Mesothelial cell of epicardium (in vitro differentiated cells): ENCODE measurements at regions not wholly inside any gene's neighbourhood (a gene's known extent, or its start where the extent isn't known, plus 50 kb on each side); places are given as distances from the start of the nearest gene placed in this dataset.

Experiments
- DNase-seq, 2 experiments: peaks; one replicate each; pipeline ENCODE4 v3.0.0; 2021; ENCODE audit warnings: low spot score in 2 of 2; ENCODE audit not compliant: unreplicated experiment in 2 of 2
- H3K27ac Mint-ChIP-seq: 2 replicates; pipeline ENCODE4 v1.8.0; 2021; ENCODE audit warnings: mixed read lengths
- H3K27me3 Mint-ChIP-seq: 2 replicates; pipeline ENCODE4 v1.8.0; 2021; ENCODE audit warnings: low read depth, mixed read lengths
- H3K36me3 Mint-ChIP-seq: 2 replicates; pipeline ENCODE4 v1.8.0; 2021; ENCODE audit warnings: mixed read lengths
- H3K4me1 Mint-ChIP-seq: 2 replicates; pipeline ENCODE4 v1.8.0; 2021; ENCODE audit warnings: mixed read lengths
- H3K4me3 Mint-ChIP-seq: 2 replicates; pipeline ENCODE4 v1.8.0; 2021; ENCODE audit warnings: mild to moderate bottlenecking, moderate library complexity, mixed read lengths
- H3K9me3 Mint-ChIP-seq: 2 replicates; pipeline ENCODE4 v1.8.0; 2021; ENCODE audit warnings: mixed read lengths
- CTCF ChIP-seq: fragments of 200-600 bp; sonication (generic); IDR thresholded peaks from one replicate; pipeline ENCODE4 v1.5.0; 2021; ENCODE audit warnings: antibody characterized with exemption; ENCODE audit not compliant: unreplicated experiment

- no peaks in the 10 kb centered on the region for H3K9me3 Mint-ChIP-seq
- H3K4me3 Mint-ChIP-seq, result no peak overlapping the region
- peaks cover 11% of the 10 kb centered on the region for H3K4me1 Mint-ChIP-seq
- H3K27me3 Mint-ChIP-seq, result no peaks in the 10 kb centered on the region
- no peaks in the 10 kb centered on the region for H3K36me3 Mint-ChIP-seq
- H3K27ac Mint-ChIP-seq, result no peak overlapping the region
- no peak for DNase-seq
- no peak for TF ChIP-seq CTCF
Measured at GRCh38 chr15:68506071-68506470, 72.7 kb upstream of the CORO2B start.

- no peak overlapping the region for H3K4me3 Mint-ChIP-seq
- no peak for TF ChIP-seq CTCF
- H3K4me1 Mint-ChIP-seq, result peaks cover 18% of the 10 kb centered on the region
- no peaks in the 10 kb centered on the region for H3K9me3 Mint-ChIP-seq
- H3K27ac Mint-ChIP-seq, result no peak overlapping the region
- no peak for DNase-seq
- H3K36me3 Mint-ChIP-seq, result no peaks in the 10 kb centered on the region
- H3K27me3 Mint-ChIP-seq, result no peaks in the 10 kb centered on the region
Measured at GRCh38 chr15:68507447-68507846, 71.3 kb upstream of the CORO2B start.

GRCh38 chr15:68508485-68509189 is 70.2 kb upstream of the CORO2B start:
- Mint-ChIP-seq H3K36me3 (peaks cover 2% of the 10 kb centered on the region), H3K27me3 (no peaks in the 10 kb centered on the region), H3K27ac (no peak overlapping the region), H3K4me1 (peaks cover 18% of the 10 kb centered on the region), H3K4me3 (no peak overlapping the region), H3K9me3 (peaks cover 7% of the 10 kb centered on the region)
- no peak for TF ChIP-seq CTCF
- no peak for DNase-seq

GRCh38 chr15:68510558-68510957 is 68.2 kb upstream of the CORO2B start:
- Mint-ChIP-seq H3K4me1 (peaks cover 10% of the 10 kb centered on the region), H3K27ac (no peak overlapping the region)
- no peak for DNase-seq

GRCh38 chr15:68511073-68511991 is 67.5 kb upstream of the CORO2B start:
- no peaks in the 10 kb centered on the region for H3K27me3 Mint-ChIP-seq
- no peak for TF ChIP-seq CTCF
- no peak for DNase-seq
- peaks cover 2% of the 10 kb centered on the region for H3K36me3 Mint-ChIP-seq
- peaks cover 10% of the 10 kb centered on the region for H3K4me1 Mint-ChIP-seq
- H3K27ac Mint-ChIP-seq, result no peak overlapping the region
- peaks cover 14% of the 10 kb centered on the region for H3K9me3 Mint-ChIP-seq
- H3K4me3 Mint-ChIP-seq, result no peak overlapping the region

More at GRCh38 chr15:68510558-68510957, 68.2 kb upstream of the CORO2B start:
- TF ChIP-seq CTCF, result no peak
- H3K4me3 Mint-ChIP-seq, result no peak overlapping the region
- H3K36me3 Mint-ChIP-seq, result peaks cover 2% of the 10 kb centered on the region
- H3K27me3 Mint-ChIP-seq, result no peaks in the 10 kb centered on the region
- peaks cover 14% of the 10 kb centered on the region for H3K9me3 Mint-ChIP-seq
